ENCODE measurements at regions not wholly inside any gene's neighbourhood (a gene's known extent, or its start where the extent isn't known, plus 50 kb on each side); places are given as distances from the start of the nearest gene placed in this dataset.

GRCh38 chr12:98439981-98440581 lies 75.3 kb upstream of the TMPO start:
- no peaks in the 10 kb centered on the region for H3K9me3 ChIP-seq (ENCODE audit: low read length)
- no peaks in the 10 kb centered on the region for H3K27me3 ChIP-seq (ENCODE audit: insufficient read depth, low read length)
- no peak overlapping the region for H2AFZ ChIP-seq (ENCODE audit: low read depth, low read length)
- no peak overlapping the region for H3K4me3 ChIP-seq (ENCODE audit: low read length)
- H3K36me3 ChIP-seq (ENCODE audit: insufficient read depth, low read length): no peaks in the 10 kb centered on the region
- no peaks in the 10 kb centered on the region for H3K4me1 ChIP-seq (ENCODE audit: insufficient read depth, low read length)

- Histone ChIP-seq H2AFZ (ENCODE audit: low read depth, low read length) (no peak overlapping the region), H3K27me3 (ENCODE audit: insufficient read depth, low read length) (peaks cover 5% of the 10 kb centered on the region), H3K4me1 (ENCODE audit: insufficient read depth, low read length) (no peaks in the 10 kb centered on the region), H3K4me3 (ENCODE audit: low read length) (no peak overlapping the region), H3K36me3 (ENCODE audit: insufficient read depth, low read length) (no peaks in the 10 kb centered on the region), H3K9me3 (ENCODE audit: low read length) (no peaks in the 10 kb centered on the region)
These were observed 69.3 kb upstream of the TMPO start for GRCh38 chr12:98446060-98446459.

- H3K36me3 ChIP-seq (ENCODE audit: insufficient read depth, low read length): no peaks in the 10 kb centered on the region
- no peak overlapping the region for H2AFZ ChIP-seq (ENCODE audit: low read depth, low read length)
- no peaks in the 10 kb centered on the region for H3K9me3 ChIP-seq (ENCODE audit: low read length)
- no peaks in the 10 kb centered on the region for H3K4me1 ChIP-seq (ENCODE audit: insufficient read depth, low read length)
- no peak overlapping the region for H3K4me3 ChIP-seq (ENCODE audit: low read length)
- peaks cover 5% of the 10 kb centered on the region for H3K27me3 ChIP-seq (ENCODE audit: insufficient read depth, low read length)
These were observed 68.7 kb upstream of the TMPO start for GRCh38 chr12:98446682-98447081.

DNA sequence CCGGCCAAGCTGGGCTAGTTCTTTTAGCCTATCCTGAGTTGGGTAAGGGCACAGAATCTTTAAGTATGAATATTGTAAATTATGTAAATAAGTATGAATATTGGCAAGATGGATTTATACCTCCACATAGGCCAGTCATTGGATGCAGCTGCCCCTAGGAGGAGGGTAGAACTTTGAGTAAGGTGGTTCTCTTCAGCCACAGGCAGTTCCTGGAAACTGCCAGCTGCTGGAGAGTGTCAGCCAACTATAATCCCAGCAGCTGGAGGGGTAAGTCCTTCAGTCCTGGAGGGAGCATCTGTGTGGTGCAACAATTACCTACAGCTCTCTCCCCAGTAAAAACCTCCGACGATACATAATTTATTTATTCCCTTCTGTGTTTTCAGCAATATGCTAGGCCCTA lies 65.8 kb upstream of the TMPO start:
- no peak overlapping the region for H2AFZ ChIP-seq (ENCODE audit: low read depth, low read length)
- H3K27me3 ChIP-seq (ENCODE audit: insufficient read depth, low read length): peaks cover 5% of the 10 kb centered on the region
- no peaks in the 10 kb centered on the region for H3K4me1 ChIP-seq (ENCODE audit: insufficient read depth, low read length)
- no peaks in the 10 kb centered on the region for H3K36me3 ChIP-seq (ENCODE audit: insufficient read depth, low read length)
- no peaks in the 10 kb centered on the region for H3K9me3 ChIP-seq (ENCODE audit: low read length)
- no peak overlapping the region for H3K4me3 ChIP-seq (ENCODE audit: low read length)

DNA sequence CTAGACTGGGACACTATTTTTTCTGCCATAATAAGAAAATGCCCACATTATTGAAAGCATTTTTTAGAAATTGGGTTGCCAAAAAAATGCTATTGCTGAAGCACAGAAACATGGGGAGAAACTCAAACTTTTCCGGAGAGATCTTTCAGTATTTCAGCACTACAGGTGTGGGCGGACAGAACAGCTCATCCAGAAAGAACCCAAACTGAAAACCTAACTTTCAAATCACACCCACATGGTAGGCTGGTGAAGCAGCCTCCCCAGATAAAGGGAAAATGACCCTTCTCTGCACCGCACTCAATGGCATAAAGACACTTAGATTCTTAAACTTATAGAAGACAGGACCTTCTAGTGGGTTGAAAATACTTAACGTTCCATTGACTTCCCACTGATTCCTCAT lies 62.3 kb upstream of the TMPO start:
- Histone ChIP-seq H3K4me1 (ENCODE audit: insufficient read depth, low read length) (no peaks in the 10 kb centered on the region), H3K36me3 (ENCODE audit: insufficient read depth, low read length) (no peaks in the 10 kb centered on the region), H3K9me3 (ENCODE audit: low read length) (no peaks in the 10 kb centered on the region), H2AFZ (ENCODE audit: low read depth, low read length) (no peak overlapping the region), H3K4me3 (ENCODE audit: low read length) (no peak overlapping the region), H3K27me3 (ENCODE audit: insufficient read depth, low read length) (no peaks in the 10 kb centered on the region)

DNA sequence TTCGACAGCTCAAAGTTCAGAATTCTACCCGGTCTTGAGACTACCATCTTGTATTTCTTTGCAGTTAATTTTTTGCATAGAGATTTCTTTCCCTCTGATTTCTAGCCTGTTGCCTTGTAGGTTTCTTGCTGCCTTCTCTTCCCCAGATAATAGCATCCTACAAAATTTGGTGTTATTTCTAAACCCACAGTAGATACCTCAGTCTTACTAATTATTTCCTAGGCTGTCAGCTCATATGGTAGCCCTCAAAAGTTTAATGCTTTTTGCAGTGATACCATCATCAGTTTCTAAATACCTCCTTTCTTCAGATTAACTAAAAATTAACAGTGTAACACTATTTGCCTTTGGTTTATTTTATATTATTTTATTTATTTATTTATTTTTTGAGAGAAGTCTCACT lies 61.9 kb upstream of the TMPO start:
- H3K4me1 ChIP-seq (ENCODE audit: insufficient read depth, low read length): no peaks in the 10 kb centered on the region
- no peaks in the 10 kb centered on the region for H3K9me3 ChIP-seq (ENCODE audit: low read length)
- H3K36me3 ChIP-seq (ENCODE audit: insufficient read depth, low read length): no peaks in the 10 kb centered on the region
- H3K4me3 ChIP-seq (ENCODE audit: low read length): no peak overlapping the region
- no peak overlapping the region for H2AFZ ChIP-seq (ENCODE audit: low read depth, low read length)
- H3K27me3 ChIP-seq (ENCODE audit: insufficient read depth, low read length): no peaks in the 10 kb centered on the region

- H2AFZ ChIP-seq (ENCODE audit: low read depth, low read length): no peak overlapping the region
These were observed 59.3 kb upstream of the TMPO start for GRCh38 chr12:98456041-98456440.

DNA sequence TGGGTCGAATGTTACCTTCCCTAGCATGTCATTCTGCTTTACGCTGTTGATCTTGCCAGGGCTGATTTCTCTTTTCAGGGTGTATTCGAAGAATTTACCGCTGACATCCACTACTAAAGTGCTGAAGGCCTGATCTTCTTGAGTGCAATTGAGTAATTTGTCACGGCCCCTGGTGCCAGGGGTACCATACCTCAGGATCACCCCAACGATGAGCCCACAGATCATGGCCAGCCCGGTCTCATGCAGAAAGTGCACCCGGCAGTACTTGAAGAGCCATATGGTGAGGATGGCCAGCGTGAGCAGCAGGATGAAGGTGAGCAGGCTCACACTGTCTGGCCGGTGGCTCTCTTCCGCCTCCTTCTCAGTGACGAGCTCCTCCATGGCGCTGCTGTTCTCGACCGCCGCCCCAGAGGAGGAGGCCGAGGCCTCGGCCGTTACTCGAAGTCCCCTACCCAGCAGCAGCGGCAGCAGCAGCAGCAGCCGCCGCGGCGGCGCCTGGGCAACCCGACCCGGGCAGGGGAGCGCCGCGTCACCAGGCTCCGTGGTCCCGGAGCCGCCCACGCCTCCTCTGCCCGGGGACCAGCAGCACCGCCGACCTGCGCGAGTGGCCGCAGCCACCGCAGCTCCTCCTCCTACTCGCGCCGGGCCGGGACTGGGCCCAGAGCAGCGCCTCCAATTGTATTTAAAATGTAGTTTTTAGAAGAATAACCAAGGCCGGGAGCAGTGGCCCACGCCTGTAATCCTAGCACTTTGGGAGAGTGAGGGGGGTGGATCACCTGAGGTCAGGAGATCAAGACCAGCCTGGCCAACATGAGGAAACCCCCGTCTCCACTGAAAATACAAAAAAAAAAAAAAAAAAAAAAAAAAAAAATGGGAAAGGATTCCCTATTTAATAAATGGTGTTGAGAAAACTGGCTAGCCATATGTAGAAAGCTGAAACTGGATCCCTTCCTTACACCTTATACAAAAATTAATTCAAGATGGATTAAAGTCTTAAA lies 58.5 kb upstream of the TMPO start:
- Histone ChIP-seq H3K9me3 (ENCODE audit: low read length) (no peaks in the 10 kb centered on the region), H3K4me1 (ENCODE audit: insufficient read depth, low read length) (no peaks in the 10 kb centered on the region), H3K4me3 (ENCODE audit: low read length) (no peak overlapping the region), H2AFZ (ENCODE audit: low read depth, low read length) (no peak overlapping the region), H3K36me3 (ENCODE audit: insufficient read depth, low read length) (no peaks in the 10 kb centered on the region), H3K27me3 (ENCODE audit: insufficient read depth, low read length) (no peaks in the 10 kb centered on the region)

More at GRCh38 chr12:98456041-98456440, 59.3 kb upstream of the TMPO start:
- Histone ChIP-seq H3K9me3 (ENCODE audit: low read length) (no peaks in the 10 kb centered on the region), H3K4me1 (ENCODE audit: insufficient read depth, low read length) (no peaks in the 10 kb centered on the region), H3K27me3 (ENCODE audit: insufficient read depth, low read length) (no peaks in the 10 kb centered on the region), H3K4me3 (ENCODE audit: low read length) (no peak overlapping the region), H3K36me3 (ENCODE audit: insufficient read depth, low read length) (no peaks in the 10 kb centered on the region)

- no peak overlapping the region for H3K4me3 ChIP-seq (ENCODE audit: low read length)
- H3K27me3 ChIP-seq (ENCODE audit: insufficient read depth, low read length): no peaks in the 10 kb centered on the region
- no peaks in the 10 kb centered on the region for H3K4me1 ChIP-seq (ENCODE audit: insufficient read depth, low read length)
- H3K9me3 ChIP-seq (ENCODE audit: low read length): no peaks in the 10 kb centered on the region
- no peaks in the 10 kb centered on the region for H3K36me3 ChIP-seq (ENCODE audit: insufficient read depth, low read length)
- no peak overlapping the region for H2AFZ ChIP-seq (ENCODE audit: low read depth, low read length)
These were observed 51.2 kb upstream of the TMPO start for GRCh38 chr12:98464190-98464589.

GRCh38 chr12:98465505-98465904 lies 49.9 kb upstream of the TMPO start:
- no peaks in the 10 kb centered on the region for H3K9me3 ChIP-seq (ENCODE audit: low read length)
- no peaks in the 10 kb centered on the region for H3K36me3 ChIP-seq (ENCODE audit: insufficient read depth, low read length)
- no peak overlapping the region for H3K4me3 ChIP-seq (ENCODE audit: low read length)
- H3K4me1 ChIP-seq (ENCODE audit: insufficient read depth, low read length): no peaks in the 10 kb centered on the region
- no peaks in the 10 kb centered on the region for H3K27me3 ChIP-seq (ENCODE audit: insufficient read depth, low read length)
- H2AFZ ChIP-seq (ENCODE audit: low read depth, low read length): no peak overlapping the region
